Stimulated activated CD4-positive, alpha-beta T cell treated with anti-CD3 and anti-CD28 coated beads, TNF-alpha, amount 100 ng/mL, for 48 hours (primary cell): ENCODE measurements at regions not wholly inside any gene's neighbourhood (a gene's known extent, or its start where the extent isn't known, plus 50 kb on each side); places are given as distances from the start of the nearest gene placed in this dataset.

ENCODE experiments used
- DNase-seq, 3 donors: peaks; one replicate each; pipeline ENCODE4 v3.0.0-alpha.2; 2020; ENCODE audit warnings: low read depth in 3 of 3

- DNase-seq = no peak
Measured at GRCh38 chr1:218991089-218991488, 182.6 kb upstream of the LYPLAL1 start.

- DNase-seq = no peak
Measured at GRCh38 chr1:218994615-218995014, 179.1 kb upstream of the LYPLAL1 start.

GRCh38 chr1:218995091-218995665, 178.5 kb upstream of the LYPLAL1 start:
- DNase-seq = no peak

GRCh38 chr1:218996362-218996761, 177.3 kb upstream of the LYPLAL1 start:
- DNase-seq = no peak

- DNase-seq = no peak
Measured at GRCh38 chr1:219000005-219000404, 173.7 kb upstream of the LYPLAL1 start.

GRCh38 chr1:219000631-219001030, 173.0 kb upstream of the LYPLAL1 start:
- DNase-seq = no peak

- DNase-seq = no peak
Measured at GRCh38 chr1:219010720-219011119, 163.0 kb upstream of the LYPLAL1 start.

- no peak for DNase-seq
Measured at GRCh38 chr1:219020386-219020785, 153.3 kb upstream of the LYPLAL1 start.

- no peak for DNase-seq
Measured at GRCh38 chr1:219020846-219021245, 152.8 kb upstream of the LYPLAL1 start.

- no peak for DNase-seq
Measured at GRCh38 chr1:219027146-219027673, 146.5 kb upstream of the LYPLAL1 start.

GRCh38 chr1:219031809-219032208, 141.9 kb upstream of the LYPLAL1 start:
- DNase-seq = no peak

GRCh38 chr1:219038398-219038797, 135.3 kb upstream of the LYPLAL1 start:
- DNase-seq = no peak

- DNase-seq = no peak
Measured at GRCh38 chr1:219039017-219039681, 134.5 kb upstream of the LYPLAL1 start.

- DNase-seq = no peak
Measured at GRCh38 chr1:219039682-219040154, 134.0 kb upstream of the LYPLAL1 start.

- no peak for DNase-seq
Measured at GRCh38 chr1:219040291-219040690, 133.4 kb upstream of the LYPLAL1 start.

- no peak for DNase-seq
Measured at GRCh38 chr1:219041141-219041540, 132.5 kb upstream of the LYPLAL1 start.

- DNase-seq = no peak
Measured at GRCh38 chr1:219041818-219042217, 131.9 kb upstream of the LYPLAL1 start.

- no peak for DNase-seq
Measured at GRCh38 chr1:219042769-219043168, 130.9 kb upstream of the LYPLAL1 start.

GRCh38 chr1:219045246-219045645, 128.4 kb upstream of the LYPLAL1 start:
- no peak for DNase-seq

- DNase-seq = no peak
Measured at GRCh38 chr1:219049501-219049900, 124.2 kb upstream of the LYPLAL1 start.

- no peak for DNase-seq
Measured at GRCh38 chr1:219050086-219050821, 123.4 kb upstream of the LYPLAL1 start.

GRCh38 chr1:219050822-219051125, 122.9 kb upstream of the LYPLAL1 start:
- no peak for DNase-seq

GRCh38 chr1:219051547-219051946, 122.1 kb upstream of the LYPLAL1 start:
- DNase-seq = no peak
